Epidermal melanocyte (primary cell): ENCODE measurements at regions not wholly inside any gene's neighbourhood (a gene's known extent, or its start where the extent isn't known, plus 50 kb on each side); places are given as distances from the start of the nearest gene placed in this dataset.
"Not testable (repeated sequence)": the region's sequence is repeated elsewhere in the genome, so short reads cannot be mapped to it uniquely, and the experiment has no call there.

ENCODE experiments used
- DNase-seq: peaks from one replicate; pipeline ENCODE4 v3.0.0; 2011; ENCODE audit warnings: low spot score; ENCODE audit not compliant: insufficient read length

GRCh38 chr10:64537112-64537511 is 1015.9 kb downstream of the REEP3 start:
- no peak for DNase-seq

- no peak for DNase-seq
These were observed 1016.7 kb downstream of the REEP3 start for GRCh38 chr10:64537928-64538327.

GRCh38 chr10:64546073-64546472 is 1024.9 kb downstream of the REEP3 start:
- no peak for DNase-seq

GRCh38 chr10:64547168-64547567 is 1026.0 kb downstream of the REEP3 start:
- no peak for DNase-seq

- no peak for DNase-seq
These were observed 1034.5 kb downstream of the REEP3 start for GRCh38 chr10:64555666-64556065.

- no peak for DNase-seq
These were observed 1037.1 kb downstream of the REEP3 start for GRCh38 chr10:64558094-64558835.

GRCh38 chr10:64571056-64571455 is 1049.9 kb downstream of the REEP3 start:
- DNase-seq, result no peak

- no peak for DNase-seq
These were observed 1052.6 kb downstream of the REEP3 start for GRCh38 chr10:64573623-64574325.

GRCh38 chr10:64574371-64574770 is 1053.2 kb downstream of the REEP3 start:
- no peak for DNase-seq

- no peak for DNase-seq
These were observed 1055.3 kb downstream of the REEP3 start for GRCh38 chr10:64576497-64576896.

- not testable (repeated sequence) for DNase-seq
These were observed 1057.6 kb downstream of the REEP3 start for GRCh38 chr10:64578757-64579156.

GRCh38 chr10:64586934-64587503 is 1065.8 kb downstream of the REEP3 start:
- no peak for DNase-seq

- no peak for DNase-seq
These were observed 1072.9 kb downstream of the REEP3 start for GRCh38 chr10:64594072-64594471.

- no peak for DNase-seq
These were observed 1077.4 kb downstream of the REEP3 start for GRCh38 chr10:64598600-64598999.

GRCh38 chr10:64601298-64601697 is 1080.1 kb downstream of the REEP3 start:
- no peak for DNase-seq

GRCh38 chr10:64617085-64617484 is 1095.9 kb downstream of the REEP3 start:
- DNase-seq, result no peak

GRCh38 chr10:64619102-64619501 is 1097.9 kb downstream of the REEP3 start:
- no peak for DNase-seq

- no peak for DNase-seq
These were observed 1105.7 kb downstream of the REEP3 start for GRCh38 chr10:64626924-64627323.

GRCh38 chr10:64630534-64630933 is 1109.3 kb downstream of the REEP3 start:
- DNase-seq, result no peak

- no peak for DNase-seq
These were observed 1114.7 kb downstream of the REEP3 start for GRCh38 chr10:64635906-64636305.

GRCh38 chr10:64636461-64636860 is 1115.3 kb downstream of the REEP3 start:
- DNase-seq, result no peak

- no peak for DNase-seq
These were observed 1116.7 kb downstream of the REEP3 start for GRCh38 chr10:64637939-64638338.

GRCh38 chr10:64648915-64649314 is 1127.7 kb downstream of the REEP3 start:
- no peak for DNase-seq
